C4-2B (cell line): ENCODE measurements at regions not wholly inside any gene's neighbourhood (a gene's known extent, or its start where the extent isn't known, plus 50 kb on each side); places are given as distances from the start of the nearest gene placed in this dataset.

ENCODE experiments used
- ZFX ChIP-seq: fragments of 450-650 bp; IDR thresholded peaks from 2 replicates; pipeline ENCODE4 v1.6.1; 2017
- TF ChIP-seq, protein P1 (sequence below): fragments of 450-650 bp; conservative IDR thresholded peaks from 2 replicates; pipeline ENCODE4 v1.5.1; 2017; ENCODE audit warnings: mild to moderate bottlenecking

DNA sequence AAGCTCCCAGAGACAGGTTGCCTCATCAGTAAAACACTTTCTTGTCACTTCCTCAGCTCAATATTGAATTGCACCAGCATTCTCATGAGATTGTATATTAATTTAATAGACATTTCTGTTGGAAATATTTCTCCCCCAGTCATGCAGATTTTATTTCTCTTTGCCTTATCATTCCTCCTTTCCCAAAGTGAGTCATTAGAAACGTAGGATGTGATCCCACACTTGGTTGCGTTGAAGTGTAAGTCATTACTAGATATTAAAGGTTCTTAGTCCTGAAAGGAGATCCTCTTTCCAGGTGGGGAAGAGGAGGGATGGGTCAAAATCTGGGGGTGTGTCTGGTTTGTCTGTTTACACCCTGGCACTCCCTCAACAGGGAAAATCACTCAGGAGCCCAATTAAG, 438.2 kb downstream of the SLC4A3 start:
- TF ChIP-seq, protein P1, sequence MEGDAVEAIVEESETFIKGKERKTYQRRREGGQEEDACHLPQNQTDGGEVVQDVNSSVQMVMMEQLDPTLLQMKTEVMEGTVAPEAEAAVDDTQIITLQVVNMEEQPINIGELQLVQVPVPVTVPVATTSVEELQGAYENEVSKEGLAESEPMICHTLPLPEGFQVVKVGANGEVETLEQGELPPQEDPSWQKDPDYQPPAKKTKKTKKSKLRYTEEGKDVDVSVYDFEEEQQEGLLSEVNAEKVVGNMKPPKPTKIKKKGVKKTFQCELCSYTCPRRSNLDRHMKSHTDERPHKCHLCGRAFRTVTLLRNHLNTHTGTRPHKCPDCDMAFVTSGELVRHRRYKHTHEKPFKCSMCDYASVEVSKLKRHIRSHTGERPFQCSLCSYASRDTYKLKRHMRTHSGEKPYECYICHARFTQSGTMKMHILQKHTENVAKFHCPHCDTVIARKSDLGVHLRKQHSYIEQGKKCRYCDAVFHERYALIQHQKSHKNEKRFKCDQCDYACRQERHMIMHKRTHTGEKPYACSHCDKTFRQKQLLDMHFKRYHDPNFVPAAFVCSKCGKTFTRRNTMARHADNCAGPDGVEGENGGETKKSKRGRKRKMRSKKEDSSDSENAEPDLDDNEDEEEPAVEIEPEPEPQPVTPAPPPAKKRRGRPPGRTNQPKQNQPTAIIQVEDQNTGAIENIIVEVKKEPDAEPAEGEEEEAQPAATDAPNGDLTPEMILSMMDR, result no peak
- TF ChIP-seq ZFX, result no peak
